ENCODE measurements at regions not wholly inside any gene's neighbourhood (a gene's known extent, or its start where the extent isn't known, plus 50 kb on each side); places are given as distances from the start of the nearest gene placed in this dataset.

GRCh38 chr3:115239717-115240116, 92.6 kb upstream of the ZBTB20 start:
- peaks cover 0 to 20% (median 0%) of the 10 kb centered on the region in 3 donors for H3K4me1 ChIP-seq
- WGBS, 2 donors = 2 to 16% methylated on average over 6 of the region's 6 CpGs
- H3K27ac ChIP-seq = peak overlapping the region in 2 of 4 donors; percentile 1 to 11
- intact Hi-C loops (cut with DNase I) = no loop called here
- H3K9me3 ChIP-seq = no peaks in the 10 kb centered on the region
- no peaks in the 10 kb centered on the region for H3K36me3 ChIP-seq
- DNase-seq = no peak
- no peaks in the 10 kb centered on the region for H3K27me3 ChIP-seq
- H3K4me3 ChIP-seq = no peak overlapping the region
- TF ChIP-seq CTCF (IDR thresholded peaks at IDR 0.05) (no peak), POLR2A (IDR thresholded peaks at IDR 0.05) (no peak)

- Histone ChIP-seq H3K9me3 (no peaks in the 10 kb centered on the region), H3K27me3 (no peaks in the 10 kb centered on the region), H3K4me1 (peaks cover 0 to 29% (median 0%) of the 10 kb centered on the region in 3 donors), H3K4me3 (no peak overlapping the region), H3K27ac (no peak overlapping the region), H3K36me3 (no peaks in the 10 kb centered on the region)
- DNase-seq = no peak
- WGBS, 2 donors = 80 to 94% methylated on average over 3 of the region's 3 CpGs
- TF ChIP-seq CTCF (IDR thresholded peaks at IDR 0.05) = no peak
- intact Hi-C loops (cut with DNase I) = no loop called here
Observed at GRCh38 chr3:115244350-115244749, 97.3 kb upstream of the ZBTB20 start.

- intact Hi-C loops (cut with DNase I) = no loop called here
- H3K27me3 ChIP-seq = no peaks in the 10 kb centered on the region
- TF ChIP-seq CTCF (IDR thresholded peaks at IDR 0.05) (no peak), POLR2A (IDR thresholded peaks at IDR 0.05) (no peak)
- no peak overlapping the region for H3K4me3 ChIP-seq
- WGBS, 2 donors = 41 to 44% methylated on average over 2 of the region's 2 CpGs
- DNase-seq = no peak
- H3K9me3 ChIP-seq = no peaks in the 10 kb centered on the region
- no peaks in the 10 kb centered on the region for H3K36me3 ChIP-seq
- peaks cover 0 to 18% (median 0%) of the 10 kb centered on the region in 3 donors for H3K4me1 ChIP-seq
- H3K27ac ChIP-seq = no peak overlapping the region
Observed at GRCh38 chr3:115245438-115245837, 98.3 kb upstream of the ZBTB20 start.

- 46 to 71% methylated on average over 3 of the region's 3 CpGs for WGBS, 2 donors
- no peak overlapping the region for H3K4me3 ChIP-seq
- no peaks in the 10 kb centered on the region for H3K27me3 ChIP-seq
- TF ChIP-seq CTCF (IDR thresholded peaks at IDR 0.05) = no peak
- no peak for TF ChIP-seq POLR2A (IDR thresholded peaks at IDR 0.05)
- H3K36me3 ChIP-seq = no peaks in the 10 kb centered on the region
- no peak overlapping the region for H3K27ac ChIP-seq
- H3K4me1 ChIP-seq = peaks cover 0 to 18% (median 0%) of the 10 kb centered on the region in 3 donors
- no peaks in the 10 kb centered on the region for H3K9me3 ChIP-seq
- intact Hi-C loops (cut with DNase I) = no loop called here
- DNase-seq = no peak
Observed at GRCh38 chr3:115245899-115246298, 98.8 kb upstream of the ZBTB20 start.

- intact Hi-C loops (cut with DNase I) = no loop called here
- H3K36me3 ChIP-seq = no peaks in the 10 kb centered on the region
- TF ChIP-seq CTCF (IDR thresholded peaks at IDR 0.05) = no peak
- no peak for TF ChIP-seq POLR2A (IDR thresholded peaks at IDR 0.05)
Observed at GRCh38 chr3:115246461-115247020, 99.5 kb upstream of the ZBTB20 start.

More at GRCh38 chr3:115246461-115247020, 99.5 kb upstream of the ZBTB20 start:
- DNase-seq = no peak
- H3K9me3 ChIP-seq = no peaks in the 10 kb centered on the region
- H3K4me3 ChIP-seq = no peak overlapping the region
- H3K27ac ChIP-seq = no peak overlapping the region
- no peaks in the 10 kb centered on the region for H3K27me3 ChIP-seq
- peaks cover 0 to 18% (median 0%) of the 10 kb centered on the region in 3 donors for H3K4me1 ChIP-seq
- 55 to 75% methylated on average over 3 of the region's 3 CpGs for WGBS, 2 donors

Data from esophagus squamous epithelium (tissue), 5 donors.